Endothelial cell of umbilical vein (primary cell): ENCODE measurements at regions not wholly inside any gene's neighbourhood (a gene's known extent, or its start where the extent isn't known, plus 50 kb on each side); places are given as distances from the start of the nearest gene placed in this dataset.

ENCODE experiments used
- BruUV-seq: library from RNA; stranded (reverse); fragments of 400-500 nt; replicated peaks from 2 replicates; lab custom pipeline; 2021; lab: Mats Ljungman, UMichigan
- CTCF ChIA-PET: fragments of 300-600, 350-600 bp; sonication (Branson Sonifier 250); formaldehyde crosslinking; loops from one replicate; lab custom pipeline; 2021; ENCODE audit warnings: antibody characterized with exemption, inconsistent platforms; lab: Charles Lee
- POLR2A ChIA-PET: fragments of 300-600, 350-600 bp; sonication (Branson Sonifier 250); formaldehyde crosslinking; loops from one replicate; lab custom pipeline; 2021; ENCODE audit warnings: antibody characterized with exemption, inconsistent platforms; lab: Charles Lee
- DNase-seq: peaks from one replicate; pipeline ENCODE4 v3.0.0-alpha.2; 2011; ENCODE audit warnings: low read depth, low spot score
- FAIRE-seq: peaks from 2 replicates; lab custom pipeline; 2011; peaks lifted over from hg19 to GRCh38; lab: Jason Lieb, UNC
- H2AFZ ChIP-seq: 2 replicates; pipeline ENCODE4 v1.6.0; 2012; ENCODE audit warnings: low read depth, low read length, control low read depth, inconsistent platforms
- H3K27ac ChIP-seq: 2 replicates; pipeline ENCODE4 v1.5.1; 2011; ENCODE audit warnings: low read depth, mild to moderate bottlenecking, control low read depth, low read length, moderate library complexity; ENCODE audit not compliant: insufficient read depth
- H3K27me3 ChIP-seq, 2 experiments: 2 replicates each; pipeline versions ENCODE4 v1.6.0 to v1.6.1; 2011; ENCODE audit warnings: low read length in 2 of 2, mixed read lengths in 1 of 2; ENCODE audit not compliant: control insufficient read depth in 2 of 2, insufficient read depth in 2 of 2
- H3K36me3 ChIP-seq, 2 experiments: 2 replicates in 1 of 2; 3 replicates in 1 of 2; pipeline ENCODE4 v1.5.1; 2011; ENCODE audit warnings: low read length in 2 of 2, mild to moderate bottlenecking in 1 of 2, moderate library complexity in 1 of 2; ENCODE audit not compliant: control insufficient read depth in 2 of 2, insufficient read depth in 2 of 2; ENCODE audit errors: extremely low read depth in 1 of 2
- H3K4me1 ChIP-seq: 3 replicates; pipeline ENCODE4 v1.5.1; 2011; ENCODE audit warnings: mild to moderate bottlenecking, low read length; ENCODE audit not compliant: control insufficient read depth, insufficient read depth; ENCODE audit errors: extremely low read depth
- H3K4me2 ChIP-seq: 2 replicates; pipeline ENCODE4 v1.6.1; 2011; ENCODE audit warnings: low read length, control low read depth, mixed read lengths; ENCODE audit not compliant: insufficient read depth
- H3K4me3 ChIP-seq, 3 experiments: fragments of 200-600 bp in 1 of 3; sonication (generic), shearing (Covaris generic) in 1 of 3; replicated peaks in 1 of 3; 2 replicates each; pipeline ENCODE4 v1.5.1; 2011 to 2016; ENCODE audit warnings: control low read depth in 3 of 3, low read length in 3 of 3, mild to moderate bottlenecking in 2 of 3, inconsistent platforms in 1 of 3, low read depth in 1 of 3, moderate library complexity in 1 of 3; ENCODE audit not compliant: insufficient read depth in 1 of 3
- H3K79me2 ChIP-seq: 2 replicates; pipeline ENCODE4 v1.6.0; 2012; ENCODE audit warnings: low read length, inconsistent platforms; ENCODE audit not compliant: control insufficient read depth, insufficient read depth
- H3K9ac ChIP-seq: replicated peaks from 2 replicates; pipeline ENCODE3; 2011; ENCODE audit warnings: low read length, control low read depth; ENCODE audit not compliant: insufficient read depth; ENCODE audit errors: extremely low read depth
- H3K9me1 ChIP-seq: replicated peaks from 3 replicates; pipeline ENCODE4 v1.6.0; 2011; ENCODE audit warnings: mild to moderate bottlenecking, low read length; ENCODE audit not compliant: control insufficient read depth, insufficient read depth; ENCODE audit errors: extremely low read depth
- H3K9me3 ChIP-seq: replicated peaks from 2 replicates; pipeline ENCODE4 v1.5.1; 2012; ENCODE audit warnings: low read length, inconsistent platforms; ENCODE audit not compliant: control insufficient read depth, insufficient read depth
- H4K20me1 ChIP-seq: replicated peaks from 2 replicates; pipeline ENCODE3; 2011; ENCODE audit warnings: mild to moderate bottlenecking, low read length; ENCODE audit not compliant: control insufficient read depth, insufficient read depth; ENCODE audit errors: extremely low read depth
- CTCF ChIP-seq, 2 donors: IDR thresholded peaks; 1 replicate in 1 of 2; 2 replicates in 1 of 2; pipeline ENCODE4 v1.5.1; 2011; ENCODE audit warnings: low read length in 2 of 2, mild to moderate bottlenecking in 2 of 2, moderate library complexity in 2 of 2, control low read depth in 1 of 2, inconsistent platforms in 1 of 2, low read depth in 1 of 2; ENCODE audit not compliant: insufficient read depth in 1 of 2; ENCODE audit errors: extremely low read depth in 1 of 2
- EZH2 ChIP-seq: IDR thresholded peaks from 2 replicates; pipeline ENCODE4 v1.6.1; 2012; ENCODE audit warnings: borderline replicate concordance, low read depth, mild to moderate bottlenecking, moderate library complexity, low read length, inconsistent platforms; ENCODE audit not compliant: severe bottlenecking
- GATA2 ChIP-seq: IDR thresholded peaks from 2 replicates; pipeline ENCODE4 v1.7.0; 2011; ENCODE audit warnings: low read depth, mild to moderate bottlenecking, moderate library complexity, mixed read lengths, low read length; ENCODE audit not compliant: insufficient read length, insufficient read depth
- JUN ChIP-seq: IDR thresholded peaks from 2 replicates; pipeline ENCODE4 v1.6.1; 2011; ENCODE audit warnings: borderline replicate concordance, low read depth; ENCODE audit not compliant: insufficient read length, insufficient read depth
- MAX ChIP-seq: IDR thresholded peaks from 2 replicates; pipeline ENCODE4 v1.6.1; 2011; ENCODE audit not compliant: insufficient read depth, insufficient read length
- MYC ChIP-seq: IDR thresholded peaks from one replicate; pipeline ENCODE4 v1.6.1; 2011; ENCODE audit warnings: mild to moderate bottlenecking, low read depth, low read length
- POLR2A ChIP-seq: IDR thresholded peaks from 2 replicates; pipeline ENCODE4 v1.6.1; 2012; ENCODE audit warnings: low read depth, mild to moderate bottlenecking, control low read depth, low read length
- dilution Hi-C: fragments of 300-500 bp; cut with MboI; formaldehyde crosslinking; loops from one replicate; pipeline ENCODE4 v1.15.0; 2019; ENCODE audit warnings: low sequenced_read_pairs; ENCODE audit not compliant: extremely low pct_ligation_motif_present
- intact Hi-C: fragments of 100-400 bp; cut with micrococcal nuclease; formaldehyde crosslinking; loops from one replicate; pipeline ENCODE4 v1.10.0; 2022

GRCh38 chr6:92052513-92052912 is 1366.8 kb downstream of the EPHA7 start:
- CTCF ChIA-PET = no interaction called here
- FAIRE-seq = no peak

More at GRCh38 chr6:92052513-92052912, 1366.8 kb downstream of the EPHA7 start:
- no peak overlapping the region for H3K27ac ChIP-seq
- H2AFZ ChIP-seq = no peak overlapping the region
- no peak overlapping the region for H3K4me3 ChIP-seq
- intact Hi-C loops (no loop called here), dilution Hi-C loops (no loop called here)
- no peak overlapping the region for H3K9ac ChIP-seq
- no TSS peak for BruUV-seq
- TF ChIP-seq CTCF (IDR thresholded peaks at IDR 0.05; ENCODE audit: extremely low read depth in 1 of 2, insufficient read depth in 1 of 2, low read depth in 1 of 2, low read length in 2 of 2) (no peak), POLR2A (no peak), EZH2 (no peak), MAX (no peak), GATA2 (no peak), JUN (no peak), MYC (no peak)
- no peak overlapping the region for H3K4me2 ChIP-seq
- DNase-seq = no peak
- H3K9me3 ChIP-seq = no peaks in the 10 kb centered on the region
- POLR2A ChIA-PET = no interaction called here
- H3K36me3 ChIP-seq = no peaks in the 10 kb centered on the region
- H3K79me2 ChIP-seq = no peaks in the 10 kb centered on the region
- H3K4me1 ChIP-seq = no peaks in the 10 kb centered on the region
- no peaks in the 10 kb centered on the region for H4K20me1 ChIP-seq
- H3K9me1 ChIP-seq = no peaks in the 10 kb centered on the region
- H3K27me3 ChIP-seq = no peaks in the 10 kb centered on the region
